Right hindlimb (tissue), 1 donor: ENCODE measurements at regions not wholly inside any gene's neighbourhood (a gene's known extent, or its start where the extent isn't known, plus 50 kb on each side); places are given as distances from the start of the nearest gene placed in this dataset.
"Not testable (repeated sequence)": the region's sequence is repeated elsewhere in the genome, so short reads cannot be mapped to it uniquely, and the experiment has no call there.

Experiments
- DNase-seq: peaks from one replicate; pipeline ENCODE4 v3.0.0-alpha.2; 2018

- DNase-seq: peak; percentile 77
Observed at GRCh38 chr6:169406804-169407203, 153.2 kb upstream of the THBS2 start.

- no peak for DNase-seq
Observed at GRCh38 chr6:169406034-169406433, 152.4 kb upstream of the THBS2 start.

- no peak for DNase-seq
Observed at GRCh38 chr6:169404828-169405227, 151.2 kb upstream of the THBS2 start.

- no peak for DNase-seq
Observed at GRCh38 chr6:169398342-169399105, 144.9 kb upstream of the THBS2 start.

GRCh38 chr6:169397684-169398083 lies 144.0 kb upstream of the THBS2 start:
- no peak for DNase-seq

- no peak for DNase-seq
Observed at GRCh38 chr6:169396554-169397163, 143.0 kb upstream of the THBS2 start.

DNA sequence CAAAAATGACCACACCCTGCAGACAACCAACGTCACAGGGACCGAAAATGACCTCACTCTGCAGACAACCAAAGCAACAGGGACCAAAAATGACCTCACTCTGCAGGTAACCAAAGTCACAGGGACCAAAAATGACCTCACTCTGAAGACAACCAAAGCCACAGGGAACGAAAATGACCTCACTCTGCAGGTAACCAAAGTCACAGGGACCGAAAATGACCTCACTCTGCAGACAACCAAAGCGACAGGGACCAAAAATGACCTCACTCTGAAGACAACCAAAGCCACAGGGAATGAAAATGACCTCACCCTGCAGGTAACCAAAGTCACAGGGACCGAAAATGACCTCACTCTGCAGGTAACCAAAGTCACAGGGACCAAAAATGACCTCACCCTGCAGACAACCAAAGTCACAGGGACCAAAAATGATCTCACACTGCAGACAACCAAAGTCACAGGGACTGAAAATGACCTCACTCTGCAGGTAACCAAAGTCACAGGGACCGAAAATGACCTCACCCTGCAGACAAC lies 142.4 kb upstream of the THBS2 start:
- not testable (repeated sequence) for DNase-seq

DNA sequence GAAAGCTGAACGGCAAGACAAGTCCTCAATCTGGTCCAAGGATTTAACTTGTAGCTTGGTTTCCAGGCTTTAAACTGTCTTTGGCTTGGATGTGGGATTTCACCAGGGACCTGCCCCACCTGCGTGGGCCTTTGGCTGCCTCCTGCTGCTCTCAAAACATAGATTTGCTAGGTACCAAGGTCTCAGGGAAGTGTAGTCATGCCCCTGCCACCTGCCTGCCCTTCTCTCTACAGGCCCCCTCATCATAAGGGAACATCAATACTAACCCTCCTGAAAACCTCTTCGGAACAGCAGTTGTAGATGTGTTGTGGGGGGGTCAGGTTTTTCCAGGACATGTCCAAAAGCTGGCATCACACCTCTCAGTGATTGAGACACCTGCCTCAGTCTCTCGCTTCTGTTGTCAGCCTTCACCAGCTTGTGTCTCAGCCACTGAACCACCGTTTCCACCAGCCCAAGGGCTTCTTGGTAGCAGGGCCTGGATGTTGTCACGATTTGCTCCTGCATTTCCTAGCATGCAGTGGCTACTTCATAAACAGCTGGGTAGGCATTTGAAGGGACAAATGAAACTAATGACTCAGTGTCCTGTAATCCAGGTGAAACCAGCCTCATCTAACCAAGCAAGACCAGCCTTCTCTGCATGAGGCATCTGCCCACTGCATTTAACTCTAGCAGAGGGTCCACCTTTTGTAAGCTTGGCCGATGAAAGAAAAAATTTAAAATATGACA lies 141.6 kb upstream of the THBS2 start:
- no peak for DNase-seq

- no peak for DNase-seq
Observed at GRCh38 chr6:169393753-169394152, 140.1 kb upstream of the THBS2 start.

DNA sequence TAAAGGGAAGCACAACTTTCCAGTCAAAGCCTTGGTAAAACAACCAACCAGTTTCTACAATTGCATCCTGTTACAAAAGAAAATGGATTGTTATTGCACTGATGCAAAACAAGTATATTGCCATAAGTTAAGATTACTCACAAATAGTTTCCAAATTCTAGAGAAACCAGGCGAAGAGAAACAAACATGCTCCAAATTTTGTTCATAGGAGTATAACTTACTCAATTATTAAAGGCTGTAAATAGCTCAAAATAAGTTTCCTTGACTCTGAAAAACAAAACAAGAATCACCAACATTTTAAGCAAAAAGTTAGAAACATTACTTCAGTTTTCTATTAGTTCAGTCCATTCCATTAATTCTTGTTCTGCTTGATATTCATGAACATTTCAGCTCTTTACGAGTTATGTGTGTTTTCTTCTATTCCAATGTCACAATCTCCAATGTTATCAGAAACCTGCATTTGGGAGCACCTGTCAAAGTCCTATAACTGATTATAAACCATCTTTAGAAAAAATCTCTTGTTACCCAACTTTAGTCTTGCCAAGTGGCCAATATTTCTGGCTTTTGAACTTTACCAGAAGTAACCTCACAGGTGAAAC lies 137.9 kb upstream of the THBS2 start:
- DNase-seq: no peak

GRCh38 chr6:169388395-169389166 lies 134.9 kb upstream of the THBS2 start:
- DNase-seq: peak; percentile 51

- no peak for DNase-seq
Observed at GRCh38 chr6:169387809-169388383, 134.2 kb upstream of the THBS2 start.

DNA sequence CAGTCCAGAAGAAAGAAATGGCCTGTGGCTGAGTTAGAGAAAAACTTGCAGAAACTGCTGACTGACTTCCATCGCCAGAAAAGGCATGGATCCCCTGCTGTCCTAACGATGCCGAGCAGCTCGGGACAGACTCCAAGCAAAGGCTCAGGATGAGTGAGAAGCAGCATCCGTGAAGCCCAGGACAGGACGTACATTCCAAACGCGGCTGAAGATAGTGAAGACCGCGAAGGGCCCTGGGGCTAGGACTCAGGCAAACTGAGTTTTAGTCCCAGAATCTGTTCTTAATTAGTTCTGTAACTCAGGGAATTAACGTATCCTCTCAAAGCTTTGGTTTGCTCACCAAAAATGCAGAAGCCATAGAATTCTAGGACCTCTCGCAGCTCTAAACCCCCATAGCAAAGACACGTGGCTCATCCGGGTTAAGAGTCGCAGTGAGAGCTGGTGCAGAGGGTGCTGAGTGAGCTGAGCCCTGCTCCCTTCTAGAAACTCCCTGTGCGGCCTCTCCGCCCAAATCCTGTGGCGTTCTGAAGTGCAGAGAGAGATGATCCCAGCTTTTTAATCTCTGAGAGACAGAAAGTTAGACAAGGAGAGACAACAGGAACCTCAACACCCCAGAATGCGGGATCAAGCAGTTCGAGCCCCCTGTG lies 132.9 kb upstream of the THBS2 start:
- DNase-seq: peak; percentile 53

DNA sequence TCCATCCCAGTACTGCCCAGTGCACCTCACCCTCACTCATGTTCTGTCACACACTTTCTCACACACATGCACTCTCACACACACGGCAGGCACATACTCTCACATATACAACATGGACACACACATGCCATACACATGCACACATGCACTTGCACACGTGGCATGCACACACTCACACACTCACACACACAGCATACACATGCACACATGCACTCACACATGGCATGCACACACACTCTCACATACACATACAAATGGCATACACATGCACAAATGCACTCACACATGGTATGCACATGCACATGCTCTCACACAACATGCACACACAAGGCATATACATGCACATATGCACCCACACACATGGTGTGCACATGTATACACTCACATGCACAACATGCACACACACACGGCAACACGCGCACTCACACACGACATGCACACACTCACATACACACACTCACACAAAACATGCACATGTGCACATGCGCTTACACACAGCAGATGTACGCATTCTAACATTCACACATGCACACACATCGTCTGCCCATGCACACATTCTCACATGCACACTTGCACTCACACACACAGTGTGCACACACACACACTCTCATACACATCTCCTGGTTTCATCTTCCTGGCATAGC lies 131.7 kb upstream of the THBS2 start:
- no peak for DNase-seq

GRCh38 chr6:169384291-169384690 lies 130.6 kb upstream of the THBS2 start:
- no peak for DNase-seq

GRCh38 chr6:169383265-169383664 lies 129.6 kb upstream of the THBS2 start:
- no peak for DNase-seq

DNA sequence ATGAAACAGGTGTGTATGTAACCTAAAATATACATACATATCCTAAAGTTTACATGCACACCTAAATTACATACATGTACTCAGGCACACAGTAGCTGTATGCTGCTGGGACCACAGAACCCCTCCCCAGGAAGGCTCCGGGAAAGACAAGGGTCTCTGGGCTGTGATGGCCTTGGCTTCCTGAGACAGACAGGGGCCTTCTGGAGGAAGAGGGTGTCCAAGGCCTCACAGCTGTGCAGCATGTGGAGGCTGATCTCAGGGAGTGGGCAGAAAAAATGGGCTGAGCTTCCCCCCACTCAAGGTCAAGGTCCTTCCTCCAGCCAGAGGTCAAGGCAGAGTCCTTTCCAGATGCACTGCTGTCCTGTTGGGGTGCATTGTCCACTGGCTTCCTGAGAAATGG lies 129.1 kb upstream of the THBS2 start:
- DNase-seq: no peak

GRCh38 chr6:169381988-169382387 lies 128.3 kb upstream of the THBS2 start:
- DNase-seq: no peak

GRCh38 chr6:169380493-169380892 lies 126.8 kb upstream of the THBS2 start:
- DNase-seq: no peak

- no peak for DNase-seq
Observed at GRCh38 chr6:169379495-169380070, 125.9 kb upstream of the THBS2 start.
